Neuron (in vitro differentiated cells): ENCODE measurements at regions not wholly inside any gene's neighbourhood (a gene's known extent, or its start where the extent isn't known, plus 50 kb on each side); places are given as distances from the start of the nearest gene placed in this dataset.
"Not testable (repeated sequence)": the region's sequence is repeated elsewhere in the genome, so short reads cannot be mapped to it uniquely, and the experiment has no call there.

Experiments used
- H2AFZ ChIP-seq: one replicate; pipeline ENCODE4 v1.6.1; 2013; ENCODE audit warnings: low read depth, mild to moderate bottlenecking, inconsistent platforms, low read length, moderate library complexity
- H3K27me3 ChIP-seq: one replicate; pipeline ENCODE4 v1.6.1; 2013; ENCODE audit warnings: low read length; ENCODE audit not compliant: insufficient read depth
- H3K36me3 ChIP-seq: one replicate; pipeline ENCODE4 v1.6.1; 2013; ENCODE audit warnings: low read length; ENCODE audit not compliant: insufficient read depth
- H3K4me1 ChIP-seq: one replicate; pipeline ENCODE4 v1.6.1; 2013; ENCODE audit warnings: low read length; ENCODE audit not compliant: insufficient read depth
- H3K4me3 ChIP-seq: 2 replicates; pipeline ENCODE4 v1.5.1; 2013; ENCODE audit warnings: mild to moderate bottlenecking, low read length, moderate library complexity
- H3K9me3 ChIP-seq: one replicate; pipeline ENCODE4 v1.6.1; 2013; ENCODE audit warnings: low read length

DNA sequence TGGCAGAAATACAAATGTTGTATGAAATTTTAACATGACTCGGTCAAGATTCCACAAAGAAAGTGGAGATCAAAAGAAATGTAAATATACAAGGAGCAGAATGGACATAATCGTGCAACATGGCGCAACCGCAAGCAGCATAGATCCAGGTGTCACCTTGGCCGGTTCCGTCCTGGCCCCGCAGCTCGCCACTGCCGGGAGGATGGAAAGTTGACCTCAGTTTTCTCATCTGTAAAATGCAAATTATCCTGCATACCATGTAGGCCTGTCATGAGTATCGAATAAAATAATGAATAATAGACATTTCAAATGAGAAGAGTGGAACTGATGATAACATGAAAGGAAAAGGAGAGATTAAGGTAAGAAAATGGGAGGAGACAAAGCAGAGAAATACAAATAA, 427.3 kb upstream of the SMIM21 start:
- Histone ChIP-seq H3K36me3 (no peaks in the 10 kb centered on the region), H2AFZ (no peak overlapping the region)

DNA sequence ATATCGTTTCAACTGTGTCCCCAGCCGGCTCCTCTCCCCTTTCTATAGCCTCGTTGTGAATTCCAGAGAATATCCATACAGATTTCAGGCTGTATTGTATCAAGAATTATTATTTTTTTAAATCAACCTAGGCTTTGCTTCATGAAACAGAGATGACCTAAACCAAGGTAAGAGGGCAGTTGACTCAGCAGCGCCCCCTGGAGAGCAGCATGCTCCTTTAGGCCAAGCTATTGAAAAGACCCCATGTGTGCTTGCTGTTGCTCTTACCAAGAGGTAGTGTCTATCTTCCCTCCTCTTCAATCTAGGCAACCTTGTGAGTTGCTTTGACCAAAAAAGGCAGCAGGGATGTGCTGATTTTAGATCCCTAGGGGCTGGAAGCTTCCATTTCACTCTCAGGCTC, 426.7 kb upstream of the SMIM21 start:
- Histone ChIP-seq H3K9me3 (no peaks in the 10 kb centered on the region), H2AFZ (no peak overlapping the region), H3K27me3 (no peaks in the 10 kb centered on the region), H3K36me3 (no peaks in the 10 kb centered on the region), H3K4me1 (no peaks in the 10 kb centered on the region), H3K4me3 (no peak overlapping the region)

More for the DNA sequence above, 427.3 kb upstream of the SMIM21 start:
- Histone ChIP-seq H3K4me1 (no peaks in the 10 kb centered on the region), H3K4me3 (no peak overlapping the region), H3K27me3 (no peaks in the 10 kb centered on the region), H3K9me3 (no peaks in the 10 kb centered on the region)

DNA sequence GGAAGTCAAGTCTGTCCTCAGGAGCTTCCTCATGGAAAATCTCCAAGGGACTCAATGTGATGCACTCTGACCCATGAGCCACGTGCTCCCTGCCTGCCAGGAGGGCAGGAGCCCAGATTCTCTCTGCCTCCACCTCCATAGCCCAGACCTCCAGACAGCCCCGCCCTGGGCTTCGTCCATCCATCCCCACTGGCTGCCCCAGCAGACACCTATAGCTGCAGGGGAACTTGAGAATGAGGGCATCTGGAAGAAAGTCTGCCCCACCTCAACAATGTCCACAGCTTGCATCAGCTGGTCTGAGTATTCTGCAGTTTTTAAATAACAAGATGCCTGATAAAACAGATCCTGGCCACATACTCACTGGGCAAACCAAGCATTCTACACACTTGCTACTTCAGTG, 418.8 kb upstream of the SMIM21 start:
- H3K27me3 ChIP-seq, result no peaks in the 10 kb centered on the region
- H3K9me3 ChIP-seq, result no peaks in the 10 kb centered on the region
- H3K36me3 ChIP-seq, result no peaks in the 10 kb centered on the region
- H2AFZ ChIP-seq, result no peak overlapping the region
- no peak overlapping the region for H3K4me3 ChIP-seq
- H3K4me1 ChIP-seq, result no peaks in the 10 kb centered on the region

DNA sequence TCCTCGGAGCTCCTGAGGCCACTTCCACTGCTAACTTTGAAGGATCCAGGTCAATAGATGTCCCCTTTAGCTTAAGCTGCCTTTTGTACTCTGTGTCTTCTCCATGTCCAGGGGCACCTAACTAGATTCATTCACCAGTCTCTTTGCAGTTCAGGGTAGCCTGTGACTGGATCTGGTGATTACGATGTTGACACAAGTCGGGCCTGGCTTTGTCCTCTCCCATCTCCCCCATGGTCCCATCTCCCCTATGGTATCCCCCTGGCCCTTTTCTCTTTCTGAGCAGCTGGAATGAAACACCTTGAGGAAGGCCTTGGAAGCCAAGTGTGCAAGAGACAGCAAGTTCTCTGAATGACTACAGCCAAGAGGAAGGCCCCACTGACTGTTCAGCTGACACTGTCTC, 417.9 kb upstream of the SMIM21 start:
- H3K36me3 ChIP-seq, result no peaks in the 10 kb centered on the region
- H3K27me3 ChIP-seq, result no peaks in the 10 kb centered on the region
- no peak overlapping the region for H3K4me3 ChIP-seq
- no peak overlapping the region for H2AFZ ChIP-seq
- no peaks in the 10 kb centered on the region for H3K4me1 ChIP-seq
- H3K9me3 ChIP-seq, result no peaks in the 10 kb centered on the region

DNA sequence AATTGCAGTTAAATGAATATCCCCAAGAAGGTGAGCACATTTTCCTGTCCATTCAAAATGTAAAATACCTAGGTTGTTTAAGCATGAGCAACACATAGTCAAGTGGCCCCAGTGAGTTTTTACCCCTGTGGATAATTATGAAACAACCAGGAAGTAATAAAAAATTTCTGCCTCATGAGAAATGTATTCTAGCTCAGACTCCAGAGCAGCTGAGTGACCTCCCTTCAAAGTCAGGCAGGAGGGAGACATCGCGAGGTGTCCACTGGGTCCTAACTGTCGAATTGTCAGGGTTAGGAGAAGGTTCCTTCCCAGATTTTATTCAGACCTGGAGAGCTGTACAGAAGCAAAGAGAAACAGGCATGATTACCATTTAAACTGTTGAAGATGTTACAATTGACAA, 416.6 kb upstream of the SMIM21 start:
- Histone ChIP-seq H3K9me3 (no peaks in the 10 kb centered on the region), H2AFZ (no peak overlapping the region), H3K4me1 (no peaks in the 10 kb centered on the region), H3K27me3 (no peaks in the 10 kb centered on the region), H3K36me3 (no peaks in the 10 kb centered on the region), H3K4me3 (no peak overlapping the region)

DNA sequence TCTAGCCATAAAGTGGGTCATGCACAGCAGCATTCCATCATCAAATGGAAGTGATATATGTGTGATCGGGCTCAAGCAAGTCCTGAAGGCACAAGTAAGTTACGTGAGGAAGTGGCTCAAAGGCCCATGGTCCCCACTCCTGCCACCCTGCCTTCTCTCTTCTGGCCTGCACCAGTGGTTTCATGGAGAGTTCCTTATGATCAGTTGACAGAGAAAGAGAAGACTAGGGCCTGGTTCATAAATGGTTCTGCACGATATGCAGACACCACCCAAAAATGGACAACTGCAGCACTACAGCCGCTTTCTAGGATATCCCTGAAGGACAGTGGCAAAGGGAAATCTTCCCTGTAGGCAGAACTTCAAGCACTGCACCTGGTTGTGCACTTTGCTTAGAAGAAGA, 412.6 kb upstream of the SMIM21 start:
- no peaks in the 10 kb centered on the region for H3K36me3 ChIP-seq
- no peak overlapping the region for H3K4me3 ChIP-seq

DNA sequence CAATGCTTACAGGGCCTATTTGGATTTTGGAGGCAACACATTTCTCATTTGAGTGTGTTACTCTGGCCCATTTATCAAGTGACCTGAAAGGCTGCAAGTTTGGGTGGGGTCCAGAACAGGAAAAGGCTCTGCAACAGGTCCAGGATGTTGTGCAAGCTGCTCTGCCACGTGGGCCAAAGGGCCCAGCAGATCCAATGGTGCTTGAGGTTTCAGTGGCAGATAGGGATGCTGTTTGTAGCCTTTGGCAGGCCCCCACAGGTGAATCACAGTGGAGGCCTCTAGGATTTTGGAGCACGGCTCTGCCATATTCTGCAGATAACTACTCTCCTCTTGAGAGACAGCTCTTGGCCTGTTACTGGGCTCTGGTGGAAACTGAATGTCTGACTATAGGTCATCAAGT, 412.2 kb upstream of the SMIM21 start:
- H3K27me3 ChIP-seq, H3K4me3 ChIP-seq, H3K36me3 ChIP-seq: not testable (repeated sequence)

More for the DNA sequence above, 412.6 kb upstream of the SMIM21 start:
- no peaks in the 10 kb centered on the region for H3K9me3 ChIP-seq
- no peaks in the 10 kb centered on the region for H3K4me1 ChIP-seq
- no peak overlapping the region for H2AFZ ChIP-seq
- peaks cover 2% of the 10 kb centered on the region for H3K27me3 ChIP-seq

DNA sequence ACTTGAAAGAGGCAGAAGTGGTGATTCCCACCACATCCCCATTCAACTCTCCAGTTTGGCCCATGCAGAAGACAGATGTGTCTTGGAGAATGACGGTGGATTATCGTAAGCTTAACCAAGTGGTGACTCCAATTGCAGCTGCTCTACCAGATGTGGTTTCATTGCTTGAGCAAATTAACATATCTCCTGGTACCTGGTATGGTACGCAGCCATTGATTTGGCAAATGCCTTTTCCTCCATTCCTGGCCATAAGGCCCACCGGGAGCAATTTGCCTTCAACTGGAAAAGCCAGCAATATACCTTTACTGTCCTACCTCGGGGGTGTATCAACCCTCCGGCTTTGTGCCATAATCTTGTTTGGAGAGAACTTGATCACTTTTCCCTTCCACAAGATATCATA, 411.5 kb upstream of the SMIM21 start:
- no peak overlapping the region for H2AFZ ChIP-seq
- H3K36me3 ChIP-seq, result no peaks in the 10 kb centered on the region
- peaks cover 2% of the 10 kb centered on the region for H3K27me3 ChIP-seq
- no peaks in the 10 kb centered on the region for H3K9me3 ChIP-seq
- no peaks in the 10 kb centered on the region for H3K4me1 ChIP-seq
- H3K4me3 ChIP-seq, result no peak overlapping the region

More for the DNA sequence above, 412.2 kb upstream of the SMIM21 start:
- H3K9me3 ChIP-seq, H2AFZ ChIP-seq, H3K4me1 ChIP-seq: not testable (repeated sequence)

DNA sequence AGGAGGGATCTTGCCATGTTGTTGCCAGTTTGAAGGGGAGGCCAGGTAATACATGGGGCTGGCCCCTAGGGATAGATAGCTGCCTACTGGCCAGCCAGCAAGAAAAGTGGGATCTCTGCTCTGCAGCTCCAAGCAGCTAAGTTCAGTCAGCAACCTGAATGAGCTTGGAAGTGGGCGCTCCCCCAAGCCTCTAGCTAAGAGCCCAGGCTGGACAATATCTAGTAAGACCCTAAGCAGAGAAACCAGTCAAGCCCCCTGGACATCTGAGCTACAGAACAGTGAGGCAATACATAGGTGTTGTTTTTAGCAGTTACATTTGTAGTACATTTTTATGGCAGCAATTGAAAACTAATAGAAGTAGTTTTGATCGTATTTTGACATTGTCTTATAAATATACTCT, 409.8 kb upstream of the SMIM21 start:
- Histone ChIP-seq H3K4me1 (no peaks in the 10 kb centered on the region), H3K9me3 (no peaks in the 10 kb centered on the region), H2AFZ (no peak overlapping the region), H3K36me3 (no peaks in the 10 kb centered on the region), H3K27me3 (peaks cover 2% of the 10 kb centered on the region), H3K4me3 (no peak overlapping the region)

DNA sequence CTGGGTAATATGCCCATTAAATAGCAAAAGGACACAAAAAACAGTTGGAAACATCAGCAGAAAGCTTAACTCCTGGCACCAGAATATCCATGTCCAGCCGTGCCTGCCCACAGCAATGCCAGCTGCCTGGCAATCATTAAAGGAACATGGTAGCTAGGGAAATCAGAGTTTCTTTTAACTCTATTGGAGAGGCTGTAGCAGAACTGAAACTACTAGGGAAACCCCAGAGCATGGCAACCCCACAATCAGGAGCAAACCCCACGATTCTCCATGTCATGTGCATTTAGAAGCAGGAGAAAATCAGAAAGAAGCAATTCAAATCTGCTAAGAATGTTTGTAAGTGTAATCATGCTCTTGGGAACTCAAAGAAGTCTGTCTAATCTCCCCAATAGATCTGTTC, 409.0 kb upstream of the SMIM21 start:
- no peaks in the 10 kb centered on the region for H3K4me1 ChIP-seq
- H3K36me3 ChIP-seq, result no peaks in the 10 kb centered on the region
- H2AFZ ChIP-seq, result no peak overlapping the region
- H3K9me3 ChIP-seq, result no peaks in the 10 kb centered on the region
- H3K27me3 ChIP-seq, result peaks cover 2% of the 10 kb centered on the region
- no peak overlapping the region for H3K4me3 ChIP-seq

DNA sequence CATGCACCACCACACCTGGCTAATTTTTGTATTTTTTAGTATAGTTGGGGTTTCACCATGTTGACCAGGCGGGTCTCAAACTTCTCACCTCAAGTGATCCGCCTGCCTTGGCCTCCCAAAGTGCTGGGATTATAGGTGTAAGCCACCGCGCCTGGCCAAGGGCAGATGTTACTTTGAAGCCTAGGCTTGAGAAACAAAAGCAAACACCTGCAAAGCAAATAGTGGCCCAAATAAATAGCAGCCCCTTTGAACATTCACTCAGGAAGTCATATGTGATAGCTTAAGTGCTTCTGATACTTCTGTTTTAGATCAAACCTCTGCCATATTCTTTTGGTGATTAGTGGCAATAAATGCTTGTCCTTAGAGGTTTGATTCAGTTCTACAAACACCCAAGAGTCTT, 404.5 kb upstream of the SMIM21 start:
- no peaks in the 10 kb centered on the region for H3K36me3 ChIP-seq
- H3K4me3 ChIP-seq, result no peak overlapping the region
- H3K27me3 ChIP-seq, result no peaks in the 10 kb centered on the region
- H2AFZ ChIP-seq, result no peak overlapping the region
- H3K9me3 ChIP-seq, result no peaks in the 10 kb centered on the region
- no peaks in the 10 kb centered on the region for H3K4me1 ChIP-seq

DNA sequence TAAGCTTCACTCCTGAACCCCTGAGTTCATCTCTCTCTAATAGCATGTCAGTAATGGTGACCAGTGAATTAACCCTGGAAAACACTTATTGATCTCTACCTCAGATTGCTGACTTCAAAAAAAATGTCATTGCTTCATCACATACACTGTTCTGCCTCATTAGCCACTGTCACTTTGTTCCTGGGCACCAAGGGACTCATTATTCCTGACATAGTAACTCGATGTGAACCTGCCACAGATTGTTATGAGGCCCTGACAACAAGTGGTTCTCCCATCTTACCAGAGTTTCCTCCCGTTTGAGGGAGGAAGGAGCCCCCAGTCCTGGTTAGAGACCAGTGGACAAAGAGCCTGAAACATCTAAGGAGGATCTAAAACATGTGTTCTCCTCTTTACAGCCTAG, 403.3 kb upstream of the SMIM21 start:
- no peaks in the 10 kb centered on the region for H3K4me1 ChIP-seq
- H3K4me3 ChIP-seq, result no peak overlapping the region
- no peaks in the 10 kb centered on the region for H3K27me3 ChIP-seq
- H2AFZ ChIP-seq, result no peak overlapping the region
- no peaks in the 10 kb centered on the region for H3K9me3 ChIP-seq
- no peaks in the 10 kb centered on the region for H3K36me3 ChIP-seq

DNA sequence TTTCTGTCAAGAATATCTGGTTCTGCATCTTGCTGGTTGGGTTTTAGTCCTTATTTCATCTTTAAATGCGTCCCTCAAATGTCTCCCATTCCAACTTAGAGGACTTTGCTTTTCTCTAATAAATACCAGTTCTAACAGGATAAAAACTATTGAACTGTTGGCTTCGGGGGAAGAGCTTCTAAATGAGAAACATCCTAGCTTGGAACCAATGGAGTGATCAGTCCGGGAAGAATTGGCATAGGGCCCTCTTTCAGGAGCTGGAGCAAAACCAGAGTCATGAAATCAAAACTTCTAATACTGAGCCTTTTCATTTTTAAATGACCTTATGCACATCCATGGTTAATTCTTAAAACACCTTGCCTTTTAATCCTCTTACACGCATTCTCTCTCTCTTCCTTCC, 401.6 kb upstream of the SMIM21 start:
- Histone ChIP-seq H3K4me1 (no peaks in the 10 kb centered on the region), H3K36me3 (no peaks in the 10 kb centered on the region), H3K27me3 (no peaks in the 10 kb centered on the region), H3K9me3 (no peaks in the 10 kb centered on the region), H3K4me3 (no peak overlapping the region), H2AFZ (no peak overlapping the region)

DNA sequence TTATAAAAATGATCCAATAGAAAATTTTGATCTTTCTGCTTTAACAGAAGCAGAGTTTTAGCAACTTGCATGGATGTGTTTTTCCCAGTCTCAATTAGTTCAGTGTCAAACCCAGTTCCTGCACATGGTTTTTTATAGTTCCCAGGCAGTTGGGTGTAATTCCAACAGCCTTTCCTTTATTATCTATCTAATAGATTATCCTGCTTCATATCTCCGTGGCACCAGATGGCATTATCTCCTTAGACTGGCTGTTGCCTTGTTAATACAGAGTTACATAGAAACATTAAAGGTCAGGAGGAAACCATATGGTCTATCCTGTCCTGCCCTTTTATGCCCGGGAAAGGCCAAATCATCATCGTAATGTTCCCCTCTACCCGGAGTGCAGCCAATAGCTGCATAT, 400.9 kb upstream of the SMIM21 start:
- H2AFZ ChIP-seq, result no peak overlapping the region

More for the DNA sequence above, 400.9 kb upstream of the SMIM21 start:
- H3K9me3 ChIP-seq, result no peaks in the 10 kb centered on the region
- H3K4me1 ChIP-seq, result no peaks in the 10 kb centered on the region
- H3K36me3 ChIP-seq, result no peaks in the 10 kb centered on the region
- no peak overlapping the region for H3K4me3 ChIP-seq
- no peaks in the 10 kb centered on the region for H3K27me3 ChIP-seq
